Endodermal cell (in vitro differentiated cells): ENCODE measurements at regions not wholly inside any gene's neighbourhood (a gene's known extent, or its start where the extent isn't known, plus 50 kb on each side); places are given as distances from the start of the nearest gene placed in this dataset.

Experiments
- DNase-seq: peaks from one replicate; pipeline ENCODE4 v3.0.0-alpha.2; 2017
- H3K27ac ChIP-seq: 2 replicates; pipeline ENCODE4 v1.5.1; 2013; ENCODE audit warnings: mild to moderate bottlenecking, low read depth, low read length, moderate library complexity
- H3K27me3 ChIP-seq: 2 replicates; pipeline ENCODE4 v1.6.1; 2013; ENCODE audit warnings: mild to moderate bottlenecking, low read length, moderate library complexity; ENCODE audit not compliant: insufficient read depth, control insufficient read depth, poor library complexity, severe bottlenecking
- H3K36me3 ChIP-seq: 2 replicates; pipeline ENCODE4 v1.7.0; 2013; ENCODE audit warnings: mild to moderate bottlenecking, low read length, moderate library complexity; ENCODE audit not compliant: control insufficient read depth, insufficient read depth
- H3K4me1 ChIP-seq: one replicate; pipeline ENCODE4 v1.7.0; 2013; ENCODE audit warnings: low read length; ENCODE audit not compliant: control insufficient read depth, insufficient read depth
- H3K4me3 ChIP-seq: 2 replicates; pipeline ENCODE4 v1.5.1; 2013; ENCODE audit warnings: mild to moderate bottlenecking, low read length, moderate library complexity
- H3K9ac ChIP-seq: 2 replicates; pipeline ENCODE4 v1.6.1; 2013; ENCODE audit warnings: mild to moderate bottlenecking, low read length, moderate library complexity; ENCODE audit not compliant: poor library complexity, severe bottlenecking; ENCODE audit errors: extremely low read depth
- H3K9me3 ChIP-seq: 2 replicates; pipeline ENCODE4 v1.6.1; 2013; ENCODE audit warnings: mild to moderate bottlenecking, low read length, moderate library complexity; ENCODE audit not compliant: control insufficient read depth
- H3K27ac Mint-ChIP-seq: 2 replicates; pipeline ENCODE4 v1.8.0; 2020; ENCODE audit warnings: mixed read lengths
- H3K27me3 Mint-ChIP-seq: 2 replicates; pipeline ENCODE4 v1.8.0; 2021; ENCODE audit warnings: mild to moderate bottlenecking, mixed read lengths; ENCODE audit not compliant: insufficient read depth
- H3K36me3 Mint-ChIP-seq: 2 replicates; pipeline ENCODE4 v1.8.0; 2020; ENCODE audit warnings: low read depth, mixed read lengths
- H3K4me1 Mint-ChIP-seq: 2 replicates; pipeline ENCODE4 v1.8.0; 2020; ENCODE audit warnings: mixed read lengths
- H3K4me3 Mint-ChIP-seq: 2 replicates; pipeline ENCODE4 v1.8.0; 2020; ENCODE audit warnings: mild to moderate bottlenecking, moderate library complexity, mixed read lengths
- H3K9me3 Mint-ChIP-seq: 2 replicates; pipeline ENCODE4 v1.8.0; 2020; ENCODE audit warnings: mild to moderate bottlenecking, mixed read lengths
- WGBS, 2 experiments: methylation state at CpG; one replicate each; pipeline versions ENCODE4 v1.1.5 to v1.1.7; 2013; ENCODE audit warnings: missing lambda C conversion rate in 2 of 2, mixed read lengths in 1 of 2; ENCODE audit not compliant: insufficient coverage in 1 of 2, insufficient read length in 1 of 2; 5-methylcytosine and 5-hydroxymethylcytosine counted together
- TF ChIP-seq, protein P1 (sequence below): fragments of 200-600 bp; sonication (generic); conservative IDR thresholded peaks from 2 replicates; pipeline ENCODE4 v1.5.0; 2021; ENCODE audit warnings: antibody characterized with exemption, mild to moderate bottlenecking

DNA sequence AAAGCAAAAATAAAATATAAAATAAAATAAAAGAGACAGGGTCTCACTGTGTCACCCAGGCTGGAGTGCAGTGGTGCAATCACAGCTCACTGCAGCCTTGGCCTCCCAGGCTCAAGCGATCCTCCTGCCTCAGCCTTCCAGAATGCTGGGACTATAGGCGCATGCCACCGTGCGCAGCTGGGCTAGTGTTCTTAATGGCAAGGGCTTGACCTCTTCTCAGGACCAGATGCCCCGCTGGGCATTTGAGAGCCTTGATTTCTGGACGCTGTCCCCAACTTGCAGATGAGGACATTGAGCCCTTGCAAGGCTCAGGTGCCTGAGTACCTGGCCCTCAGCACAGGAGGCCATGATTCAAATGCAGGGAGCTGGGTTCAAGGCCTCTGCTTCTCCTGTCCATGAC is 82.6 kb downstream of the DHCR7 start:
- no peak overlapping the region for H3K4me3 ChIP-seq
- H3K27ac ChIP-seq = no peak overlapping the region
- no peaks in the 10 kb centered on the region for H3K27me3 ChIP-seq
- Mint-ChIP-seq H3K4me1 (no peaks in the 10 kb centered on the region), H3K27me3 (no peaks in the 10 kb centered on the region), H3K4me3 (no peak overlapping the region), H3K9me3 (no peaks in the 10 kb centered on the region), H3K27ac (no peak overlapping the region), H3K36me3 (no peaks in the 10 kb centered on the region)
- 90 to 96% methylated on average over 5 to 6 of the region's 6 CpGs for WGBS, 2 experiments
- no peaks in the 10 kb centered on the region for H3K4me1 ChIP-seq
- no peaks in the 10 kb centered on the region for H3K36me3 ChIP-seq
- no peak for DNase-seq
- H3K9ac ChIP-seq = no peak overlapping the region
- peaks cover 6% of the 10 kb centered on the region for H3K9me3 ChIP-seq
- TF ChIP-seq, protein P1, sequence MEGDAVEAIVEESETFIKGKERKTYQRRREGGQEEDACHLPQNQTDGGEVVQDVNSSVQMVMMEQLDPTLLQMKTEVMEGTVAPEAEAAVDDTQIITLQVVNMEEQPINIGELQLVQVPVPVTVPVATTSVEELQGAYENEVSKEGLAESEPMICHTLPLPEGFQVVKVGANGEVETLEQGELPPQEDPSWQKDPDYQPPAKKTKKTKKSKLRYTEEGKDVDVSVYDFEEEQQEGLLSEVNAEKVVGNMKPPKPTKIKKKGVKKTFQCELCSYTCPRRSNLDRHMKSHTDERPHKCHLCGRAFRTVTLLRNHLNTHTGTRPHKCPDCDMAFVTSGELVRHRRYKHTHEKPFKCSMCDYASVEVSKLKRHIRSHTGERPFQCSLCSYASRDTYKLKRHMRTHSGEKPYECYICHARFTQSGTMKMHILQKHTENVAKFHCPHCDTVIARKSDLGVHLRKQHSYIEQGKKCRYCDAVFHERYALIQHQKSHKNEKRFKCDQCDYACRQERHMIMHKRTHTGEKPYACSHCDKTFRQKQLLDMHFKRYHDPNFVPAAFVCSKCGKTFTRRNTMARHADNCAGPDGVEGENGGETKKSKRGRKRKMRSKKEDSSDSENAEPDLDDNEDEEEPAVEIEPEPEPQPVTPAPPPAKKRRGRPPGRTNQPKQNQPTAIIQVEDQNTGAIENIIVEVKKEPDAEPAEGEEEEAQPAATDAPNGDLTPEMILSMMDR = no peak

DNA sequence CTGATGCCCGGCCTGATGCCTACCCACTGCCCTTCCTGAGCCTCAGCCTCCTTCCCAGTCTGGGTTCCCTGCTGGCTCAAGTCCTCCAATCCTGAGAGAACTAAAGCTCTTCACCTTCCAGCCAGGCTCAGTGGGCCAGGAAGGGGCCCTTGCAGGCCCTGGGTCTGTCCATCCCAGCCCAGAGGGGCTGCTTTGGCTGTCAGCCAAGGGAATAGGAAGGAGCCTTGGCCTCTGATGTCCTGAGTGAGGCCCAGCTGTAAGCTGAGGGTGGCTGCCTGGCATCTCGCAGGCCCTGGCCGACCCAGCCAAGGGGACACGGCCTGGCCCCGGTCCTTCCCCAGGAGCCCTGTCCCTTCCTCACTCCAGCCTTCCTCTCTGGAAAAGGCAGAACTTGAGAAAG is 83.4 kb downstream of the DHCR7 start:
- H3K36me3 ChIP-seq = no peaks in the 10 kb centered on the region
- no peaks in the 10 kb centered on the region for H3K36me3 Mint-ChIP-seq
- no peak overlapping the region for H3K9ac ChIP-seq
- no peaks in the 10 kb centered on the region for H3K4me1 ChIP-seq
- DNase-seq = no peak
- H3K4me3 Mint-ChIP-seq = no peak overlapping the region
- no peak overlapping the region for H3K27ac Mint-ChIP-seq
- peaks cover 3% of the 10 kb centered on the region for H3K27me3 Mint-ChIP-seq
- no peaks in the 10 kb centered on the region for H3K9me3 Mint-ChIP-seq
- H3K4me1 Mint-ChIP-seq = no peaks in the 10 kb centered on the region
- TF ChIP-seq, protein P1 = no peak
- no peak overlapping the region for H3K4me3 ChIP-seq
- WGBS, 2 experiments = 88 to 94% methylated on average over 1 to 5 of the region's 5 CpGs
- no peak overlapping the region for H3K27ac ChIP-seq
- peaks cover 3% of the 10 kb centered on the region for H3K27me3 ChIP-seq
- peaks cover 6% of the 10 kb centered on the region for H3K9me3 ChIP-seq

DNA sequence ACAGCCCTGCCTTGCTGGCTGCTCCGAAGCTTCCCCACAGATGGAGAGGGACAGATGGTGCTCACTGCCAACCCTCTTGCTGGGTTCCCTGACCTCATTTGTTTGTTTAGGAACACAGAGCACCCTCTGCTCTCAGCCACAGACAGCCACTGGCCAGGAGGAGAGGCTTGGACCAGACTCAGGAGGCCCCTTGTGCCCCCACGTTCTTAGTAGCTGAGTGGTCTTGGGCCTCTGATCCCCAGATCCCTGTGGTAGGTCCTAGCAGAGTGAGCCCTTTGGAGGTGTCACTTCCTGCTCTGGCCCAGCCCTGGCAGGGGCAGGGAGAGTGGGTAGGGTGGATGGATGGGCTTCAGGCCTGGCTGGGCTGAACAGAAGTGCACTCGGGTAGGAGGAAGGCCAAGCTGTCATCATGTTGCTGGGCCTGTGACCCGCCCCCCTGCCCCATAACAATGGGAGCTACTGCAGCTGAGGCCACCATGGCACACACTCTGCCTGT is 84.0 kb downstream of the DHCR7 start:
- Mint-ChIP-seq H3K36me3 (no peaks in the 10 kb centered on the region), H3K27me3 (peaks cover 6% of the 10 kb centered on the region), H3K9me3 (no peaks in the 10 kb centered on the region), H3K4me1 (no peaks in the 10 kb centered on the region), H3K4me3 (no peak overlapping the region), H3K27ac (no peak overlapping the region)
- Histone ChIP-seq H3K9ac (no peak overlapping the region), H3K36me3 (no peaks in the 10 kb centered on the region), H3K27me3 (peaks cover 8% of the 10 kb centered on the region), H3K4me1 (no peaks in the 10 kb centered on the region), H3K9me3 (peaks cover 6% of the 10 kb centered on the region), H3K27ac (no peak overlapping the region), H3K4me3 (no peak overlapping the region)
- DNase-seq = no peak
- WGBS, 2 experiments = 89% methylated on average over 4 of the region's 4 CpGs; no CpG with 5 or more reads in 1 of the 2 experiments
- TF ChIP-seq, protein P1 = no peak
